HepG2 (cell line): ENCODE measurements at regions not wholly inside any gene's neighbourhood (a gene's known extent, or its start where the extent isn't known, plus 50 kb on each side); places are given as distances from the start of the nearest gene placed in this dataset.

Source experiments
- HOXA7 ChIP-seq: sonication (generic); formaldehyde crosslinking; IDR thresholded peaks from 2 replicates; pipeline ENCODE4 v1.8.1; 2022; ENCODE audit warnings: mild to moderate bottlenecking, missing genetic modification reagents, moderate library complexity
- TMF1 ChIP-seq: sonication (generic); formaldehyde crosslinking; IDR thresholded peaks from 2 replicates; pipeline ENCODE4 v1.8.1; 2022; ENCODE audit warnings: low read depth, missing genetic modification reagents
- TF ChIP-seq, protein P1 (sequence below): sonication (generic); formaldehyde crosslinking; IDR thresholded peaks from 2 replicates; pipeline ENCODE4 v1.5.0; 2020; ENCODE audit warnings: mild to moderate bottlenecking, missing genetic modification reagents, moderate library complexity

DNA sequence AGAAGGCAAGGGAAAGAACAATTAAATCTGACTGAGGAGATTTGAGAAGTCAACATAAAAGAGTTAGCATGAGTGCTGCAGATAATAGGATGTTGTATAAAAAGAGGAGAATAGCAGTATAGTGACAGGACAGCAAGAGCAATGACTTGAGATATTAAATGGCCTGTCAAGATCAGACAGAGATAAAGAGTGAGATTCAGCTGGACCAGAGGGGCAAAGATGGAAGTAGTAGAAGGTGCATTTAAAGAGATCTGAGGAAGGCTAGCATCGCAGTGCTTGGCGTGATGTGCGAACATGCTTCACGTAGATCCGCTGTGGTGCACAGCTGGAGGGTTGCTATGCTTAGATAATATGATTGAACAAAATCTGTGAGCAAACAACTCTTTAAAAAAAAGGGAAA is 1422.6 kb upstream of the CDH8 start:
- TF ChIP-seq HOXA7 (CRISPR knock-in tag) (no peak), TMF1 (CRISPR knock-in tag) (no peak)
- TF ChIP-seq, protein P1, sequence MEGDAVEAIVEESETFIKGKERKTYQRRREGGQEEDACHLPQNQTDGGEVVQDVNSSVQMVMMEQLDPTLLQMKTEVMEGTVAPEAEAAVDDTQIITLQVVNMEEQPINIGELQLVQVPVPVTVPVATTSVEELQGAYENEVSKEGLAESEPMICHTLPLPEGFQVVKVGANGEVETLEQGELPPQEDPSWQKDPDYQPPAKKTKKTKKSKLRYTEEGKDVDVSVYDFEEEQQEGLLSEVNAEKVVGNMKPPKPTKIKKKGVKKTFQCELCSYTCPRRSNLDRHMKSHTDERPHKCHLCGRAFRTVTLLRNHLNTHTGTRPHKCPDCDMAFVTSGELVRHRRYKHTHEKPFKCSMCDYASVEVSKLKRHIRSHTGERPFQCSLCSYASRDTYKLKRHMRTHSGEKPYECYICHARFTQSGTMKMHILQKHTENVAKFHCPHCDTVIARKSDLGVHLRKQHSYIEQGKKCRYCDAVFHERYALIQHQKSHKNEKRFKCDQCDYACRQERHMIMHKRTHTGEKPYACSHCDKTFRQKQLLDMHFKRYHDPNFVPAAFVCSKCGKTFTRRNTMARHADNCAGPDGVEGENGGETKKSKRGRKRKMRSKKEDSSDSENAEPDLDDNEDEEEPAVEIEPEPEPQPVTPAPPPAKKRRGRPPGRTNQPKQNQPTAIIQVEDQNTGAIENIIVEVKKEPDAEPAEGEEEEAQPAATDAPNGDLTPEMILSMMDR (CRISPR knock-in tag): no peak
